HepG2 (cell line): ENCODE measurements at regions not wholly inside any gene's neighbourhood (a gene's known extent, or its start where the extent isn't known, plus 50 kb on each side); places are given as distances from the start of the nearest gene placed in this dataset.

Source experiments
- ATAC-seq: fragments of 200-7000 bp; cut with Tn5 transposase; 3 replicates; pipeline ENCODE4 v1.9.1; 2020; ENCODE audit warnings: mild to moderate bottlenecking, moderate library complexity
- BruUV-seq: library from RNA; stranded (reverse); fragments of 400-500 nt; replicated peaks from 2 replicates; lab custom pipeline; 2021; lab: Mats Ljungman, UMichigan
- CTCF ChIA-PET: fragments of 300-600 bp; formaldehyde crosslinking; extraction: SDS; loops from one replicate; lab custom pipeline; 2021; ENCODE audit warnings: low total read pairs, inconsistent platforms, low intra/inter-chr PET ratio; lab: Yijun Ruan, JAX
- POLR2A ChIA-PET: fragments of 350-600 bp; sonication (Branson Sonifier 250); formaldehyde crosslinking; loops from one replicate; lab custom pipeline; 2020; ENCODE audit warnings: antibody characterized with exemption, inconsistent platforms; lab: Yijun Ruan, JAX
- DNase-seq: peaks from one replicate; pipeline ENCODE4 v3.0.0-alpha.2; 2015; ENCODE audit warnings: low spot score
- FAIRE-seq: peaks from 3 replicates; lab custom pipeline; 2011; peaks lifted over from hg19 to GRCh38; lab: Jason Lieb, UNC
- H2AFZ ChIP-seq: one replicate; pipeline ENCODE4 v1.6.1; 2011; ENCODE audit warnings: low read length, inconsistent platforms
- H3K27ac ChIP-seq: fragments of 300-600 bp; 3 replicates; pipeline ENCODE4 v1.8.0; 2011; ENCODE audit warnings: mixed run types, mild to moderate bottlenecking, mixed read lengths, low read length, inconsistent platforms; ENCODE audit not compliant: insufficient read depth; ENCODE audit errors: extremely low read length
- H3K27me3 ChIP-seq, 2 experiments: fragments of 200-600 bp in 1 of 2; 2 replicates in 1 of 2; 3 replicates in 1 of 2; pipeline versions ENCODE4 v1.6.0 to v1.8.0; 2011; ENCODE audit warnings: low read length in 2 of 2, mild to moderate bottlenecking in 2 of 2, moderate library complexity in 2 of 2, inconsistent platforms in 1 of 2; ENCODE audit not compliant: insufficient read depth in 2 of 2, control insufficient read depth in 1 of 2
- H3K36me3 ChIP-seq, 2 experiments: fragments of 200-600 bp in 1 of 2; replicated peaks in 1 of 2; 2 replicates in 1 of 2; 3 replicates in 1 of 2; pipeline versions ENCODE4 v1.5.1 to v1.8.0; 2011; ENCODE audit warnings: low read length in 2 of 2, inconsistent platforms in 1 of 2; ENCODE audit not compliant: insufficient read depth in 2 of 2, control insufficient read depth in 1 of 2
- H3K4me1 ChIP-seq: 2 replicates; pipeline ENCODE4 v1.5.1; 2012; ENCODE audit warnings: low read length, inconsistent platforms; ENCODE audit not compliant: insufficient read depth
- H3K4me2 ChIP-seq: 2 replicates; pipeline ENCODE4 v1.6.0; 2011; ENCODE audit warnings: low read depth, low read length, inconsistent platforms
- H3K4me3 ChIP-seq, 3 experiments: fragments of 200-600 bp in 1 of 3; sonication (generic), shearing (Covaris generic) in 1 of 3; replicated peaks in 1 of 3; 2 replicates each; pipeline ENCODE4 v1.5.1; 2011 to 2016; ENCODE audit warnings: low read length in 3 of 3, inconsistent platforms in 2 of 3, low read depth in 2 of 3, mild to moderate bottlenecking in 2 of 3, control low read depth in 1 of 3, mixed read lengths in 1 of 3; ENCODE audit not compliant: insufficient read depth in 1 of 3
- H3K79me2 ChIP-seq: one replicate; pipeline ENCODE4 v1.6.1; 2011; ENCODE audit warnings: low read length, inconsistent platforms; ENCODE audit not compliant: insufficient read depth
- H3K9ac ChIP-seq: 2 replicates; pipeline ENCODE4 v1.6.0; 2011; ENCODE audit warnings: mild to moderate bottlenecking, low read depth, low read length, inconsistent platforms; ENCODE audit not compliant: insufficient read depth
- H3K9me3 ChIP-seq: 2 replicates; pipeline ENCODE4 v1.5.1; 2012; ENCODE audit warnings: mild to moderate bottlenecking, low read length
- H4K20me1 ChIP-seq: 2 replicates; pipeline ENCODE4 v1.6.0; 2011; ENCODE audit warnings: inconsistent platforms, mild to moderate bottlenecking, low read length, moderate library complexity; ENCODE audit not compliant: insufficient read depth
- ARID4A ChIP-seq: sonication (generic); formaldehyde crosslinking; IDR thresholded peaks from 2 replicates; pipeline ENCODE4 v1.5.0; 2020; ENCODE audit warnings: mild to moderate bottlenecking, missing genetic modification reagents, borderline replicate concordance
- HMGA1 ChIP-seq: sonication (generic); formaldehyde crosslinking; conservative IDR thresholded peaks from 2 replicates; pipeline ENCODE4 v1.4.0; 2020; ENCODE audit warnings: missing genetic modification reagents
- HNRNPH1 ChIP-seq: fragments of 200-400 bp; formaldehyde crosslinking; optimal IDR thresholded peaks from 2 replicates; pipeline ENCODE3; 2017; ENCODE audit warnings: mild to moderate bottlenecking, low read depth, low read length
- MBD4 ChIP-seq: IDR thresholded peaks from 2 replicates; pipeline ENCODE4 v1.6.1; 2012; ENCODE audit warnings: low read length, inconsistent platforms, borderline replicate concordance
- ONECUT2 ChIP-seq: sonication (generic); formaldehyde crosslinking; IDR thresholded peaks from 2 replicates; pipeline ENCODE4 v1.4.0; 2020; ENCODE audit warnings: missing genetic modification reagents
- PAF1 ChIP-seq: IDR thresholded peaks from 2 replicates; pipeline ENCODE4 v1.6.1; 2016; ENCODE audit warnings: missing genetic modification reagents, missing compliant biosample characterization
- POLR2AphosphoS5 ChIP-seq: IDR thresholded peaks from 2 replicates; pipeline ENCODE4 v1.6.1; 2012; ENCODE audit warnings: low read depth, low read length
- whole genome bisulfite sequencing: methylation state at CpG from one replicate; pipeline ENCODE4 v1.1.6; 2017; ENCODE audit warnings: low lambda C conversion rate; 5-methylcytosine and 5-hydroxymethylcytosine counted together
- in situ Hi-C: cut with HindIII; loops from 2 replicates; pipeline ENCODE4 v1.10.0; 2017; ENCODE audit warnings: low pct_unique_long_range_greater_than_20kb; ENCODE audit not compliant: extremely low pct_ligation_motif_present
- intact Hi-C: fragments of 100-400 bp; cut with micrococcal nuclease; formaldehyde crosslinking; loops from one replicate; pipeline ENCODE4 v1.10.0; 2022; ENCODE audit not compliant: unreplicated experiment
- TF ChIP-seq, protein P1 (sequence below): sonication (generic); formaldehyde crosslinking; IDR thresholded peaks from 2 replicates; pipeline ENCODE4 v1.4.0; 2020; ENCODE audit warnings: missing genetic modification reagents, mild to moderate bottlenecking, borderline replicate concordance

- BruUV-seq: no TSS peak
- intact Hi-C loops: no loop called here
Observed at GRCh38 chr3:159001711-159002110, 199.9 kb downstream of the MFSD1 start.

More at GRCh38 chr3:159001711-159002110, 199.9 kb downstream of the MFSD1 start:
- H2AFZ ChIP-seq: no peak overlapping the region
- no peaks in the 10 kb centered on the region; a peak in 1 of 5 replicates for H3K27me3 ChIP-seq
- no peaks in the 10 kb centered on the region for H3K9me3 ChIP-seq
- no peaks in the 10 kb centered on the region for H3K36me3 ChIP-seq
- 5% methylated on average over 1 of the region's 1 CpG for WGBS
- CTCF ChIA-PET: no interaction called here
- in situ Hi-C loops: no loop called here
- TF ChIP-seq ARID4A: no peak
- no peak for TF ChIP-seq POLR2AphosphoS5
- TF ChIP-seq, protein P1, sequence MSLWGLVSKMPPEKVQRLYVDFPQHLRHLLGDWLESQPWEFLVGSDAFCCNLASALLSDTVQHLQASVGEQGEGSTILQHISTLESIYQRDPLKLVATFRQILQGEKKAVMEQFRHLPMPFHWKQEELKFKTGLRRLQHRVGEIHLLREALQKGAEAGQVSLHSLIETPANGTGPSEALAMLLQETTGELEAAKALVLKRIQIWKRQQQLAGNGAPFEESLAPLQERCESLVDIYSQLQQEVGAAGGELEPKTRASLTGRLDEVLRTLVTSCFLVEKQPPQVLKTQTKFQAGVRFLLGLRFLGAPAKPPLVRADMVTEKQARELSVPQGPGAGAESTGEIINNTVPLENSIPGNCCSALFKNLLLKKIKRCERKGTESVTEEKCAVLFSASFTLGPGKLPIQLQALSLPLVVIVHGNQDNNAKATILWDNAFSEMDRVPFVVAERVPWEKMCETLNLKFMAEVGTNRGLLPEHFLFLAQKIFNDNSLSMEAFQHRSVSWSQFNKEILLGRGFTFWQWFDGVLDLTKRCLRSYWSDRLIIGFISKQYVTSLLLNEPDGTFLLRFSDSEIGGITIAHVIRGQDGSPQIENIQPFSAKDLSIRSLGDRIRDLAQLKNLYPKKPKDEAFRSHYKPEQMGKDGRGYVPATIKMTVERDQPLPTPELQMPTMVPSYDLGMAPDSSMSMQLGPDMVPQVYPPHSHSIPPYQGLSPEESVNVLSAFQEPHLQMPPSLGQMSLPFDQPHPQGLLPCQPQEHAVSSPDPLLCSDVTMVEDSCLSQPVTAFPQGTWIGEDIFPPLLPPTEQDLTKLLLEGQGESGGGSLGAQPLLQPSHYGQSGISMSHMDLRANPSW (CRISPR knock-in tag): no peak
- TF ChIP-seq MBD4: no peak
- TF ChIP-seq HNRNPH1: no peak
- TF ChIP-seq ONECUT2 (CRISPR knock-in tag): no peak
- TF ChIP-seq HMGA1 (CRISPR knock-in tag): no peak
- no peak for TF ChIP-seq PAF1
- TF ChIP-seq, all 625 proteins: peak for 0
- no peak for ATAC-seq
- no peaks in the 10 kb centered on the region for H3K4me1 ChIP-seq
- no peak overlapping the region for H3K27ac ChIP-seq
- FAIRE-seq: no peak
- no peaks in the 10 kb centered on the region for H3K79me2 ChIP-seq
- POLR2A ChIA-PET: no interaction called here
- no peak overlapping the region for H3K4me3 ChIP-seq
- DNase-seq: no peak
- H4K20me1 ChIP-seq: no peaks in the 10 kb centered on the region
- no peak overlapping the region for H3K4me2 ChIP-seq
- H3K9ac ChIP-seq: no peak overlapping the region
